Thyroid gland (tissue), 4 donors: ENCODE measurements at regions not wholly inside any gene's neighbourhood (a gene's known extent, or its start where the extent isn't known, plus 50 kb on each side); places are given as distances from the start of the nearest gene placed in this dataset.
"Not testable (repeated sequence)": the region's sequence is repeated elsewhere in the genome, so short reads cannot be mapped to it uniquely, and the experiment has no call there.

ENCODE experiments used
- DNase-seq, 2 donors: peaks; one replicate each; pipeline ENCODE4 v3.0.0-alpha.2; 2019
- H3K27ac ChIP-seq, 3 donors: fragments of 200-600 bp; sonication (generic); 1 replicate in 2 of 3; 2 replicates in 1 of 3; pipeline ENCODE4 v1.5.1; 2016 to 2019; ENCODE audit warnings: mild to moderate bottlenecking in 1 of 3, moderate library complexity in 1 of 3
- H3K27me3 ChIP-seq: fragments of 200-600 bp; sonication (generic); one replicate; pipeline ENCODE4 v1.5.1; 2019
- H3K36me3 ChIP-seq, 2 donors: fragments of 200-600 bp; sonication (generic); one replicate each; pipeline ENCODE4 v1.5.1; 2016 to 2019
- H3K4me1 ChIP-seq, 2 donors: fragments of 200-600 bp; sonication (generic); one replicate each; pipeline ENCODE4 v1.5.1; 2017 to 2019
- H3K4me3 ChIP-seq, 3 donors: fragments of 200-600 bp; sonication (generic); replicated peaks in 1 of 3; 1 replicate in 2 of 3; 2 replicates in 1 of 3; pipeline ENCODE4 v1.5.1; 2016; ENCODE audit warnings: mild to moderate bottlenecking in 1 of 3
- H3K9me3 ChIP-seq: fragments of 200-600 bp; sonication (generic); one replicate; pipeline ENCODE4 v1.5.1; 2017
- CTCF ChIP-seq, 6 experiments: fragments of 200-600 bp in 3 of 6; fragments of 450-650 bp in 3 of 6; sonication (generic) in 3 of 6; IDR thresholded peaks; one replicate each; pipeline ENCODE4 v1.5.1; 2016 to 2019; ENCODE audit warnings: antibody characterized with exemption in 6 of 6, mild to moderate bottlenecking in 2 of 6, inconsistent platforms in 1 of 6, moderate library complexity in 1 of 6
- POLR2A ChIP-seq, 2 donors: fragments of 450-650 bp; IDR thresholded peaks; one replicate each; pipeline ENCODE4 v1.6.1; 2017; ENCODE audit warnings: antibody characterized with exemption in 2 of 2, mild to moderate bottlenecking in 2 of 2, moderate library complexity in 1 of 2
- WGBS, 2 donors: methylation state at CpG; one replicate each; pipeline ENCODE4 v1.1.5; 2017; 5-methylcytosine and 5-hydroxymethylcytosine counted together
- intact Hi-C: fragments of 100-400 bp; cut with DNase I; formaldehyde crosslinking; loops from one replicate; pipeline ENCODE4 v1.15.1; 2023

- Histone ChIP-seq H3K9me3 (no peaks in the 10 kb centered on the region), H3K36me3 (no peaks in the 10 kb centered on the region), H3K4me1 (no peaks in the 10 kb centered on the region), H3K4me3 (no peak overlapping the region), H3K27me3 (no peaks in the 10 kb centered on the region), H3K27ac (no peak overlapping the region)
- DNase-seq, result no peak
- intact Hi-C loops, result no loop called here
- no peak for TF ChIP-seq POLR2A (IDR thresholded peaks at IDR 0.05)
- WGBS, 2 donors, result 92 to 96% methylated on average over 1 of the region's 1 CpG
Measured at GRCh38 chr10:20582041-20582440, 315.1 kb downstream of the NEBL start.

- intact Hi-C loops, result no loop called here
Measured at GRCh38 chr10:20573924-20574323, 323.2 kb downstream of the NEBL start.

GRCh38 chr10:20555990-20556389 lies 341.1 kb downstream of the NEBL start:
- H3K4me1 ChIP-seq, DNase-seq, H3K36me3 ChIP-seq, H3K27me3 ChIP-seq, H3K9me3 ChIP-seq, intact Hi-C loops, H3K27ac ChIP-seq, H3K4me3 ChIP-seq: not testable (repeated sequence)
- WGBS, 2 donors, result 96 to 100% methylated on average over 3 to 5 of the region's 7 CpGs

More at GRCh38 chr10:20573924-20574323, 323.2 kb downstream of the NEBL start:
- TF ChIP-seq POLR2A (IDR thresholded peaks at IDR 0.05) (no peak), CTCF (IDR thresholded peaks at IDR 0.05) (no peak)
- Histone ChIP-seq H3K9me3 (no peaks in the 10 kb centered on the region), H3K4me1 (no peaks in the 10 kb centered on the region), H3K4me3 (no peak overlapping the region), H3K27ac (no peak overlapping the region), H3K36me3 (no peaks in the 10 kb centered on the region), H3K27me3 (no peaks in the 10 kb centered on the region)
- no peak for DNase-seq
- 82 to 86% methylated on average over 2 of the region's 2 CpGs for WGBS, 2 donors

- Histone ChIP-seq H3K4me1 (no peaks in the 10 kb centered on the region), H3K27me3 (no peaks in the 10 kb centered on the region), H3K27ac (no peak overlapping the region), H3K36me3 (no peaks in the 10 kb centered on the region), H3K9me3 (no peaks in the 10 kb centered on the region), H3K4me3 (no peak overlapping the region)
- DNase-seq, result no peak
- WGBS, 2 donors, result 65 to 80% methylated on average over 3 of the region's 3 CpGs
- TF ChIP-seq POLR2A (IDR thresholded peaks at IDR 0.05), result no peak
- TF ChIP-seq CTCF (IDR thresholded peaks at IDR 0.05), result no peak
- intact Hi-C loops, result no loop called here
Measured at GRCh38 chr10:20552382-20552781, 344.7 kb downstream of the NEBL start.

- H3K36me3 ChIP-seq, result no peaks in the 10 kb centered on the region
- H3K27ac ChIP-seq, result no peak overlapping the region
- no peak for DNase-seq
- H3K9me3 ChIP-seq, result no peaks in the 10 kb centered on the region
- 25 to 45% methylated on average over 2 of the region's 2 CpGs for WGBS, 2 donors
- TF ChIP-seq CTCF (IDR thresholded peaks at IDR 0.05) (no peak), POLR2A (IDR thresholded peaks at IDR 0.05) (no peak)
- H3K4me3 ChIP-seq, result no peak overlapping the region
- no peaks in the 10 kb centered on the region for H3K27me3 ChIP-seq
- intact Hi-C loops, result no loop called here
- H3K4me1 ChIP-seq, result no peaks in the 10 kb centered on the region
Measured at GRCh38 chr10:20551761-20552160, 345.4 kb downstream of the NEBL start.

- H3K27ac ChIP-seq, result no peak overlapping the region
- WGBS, 2 donors, result 58 to 62% methylated on average over 7 of the region's 7 CpGs
Measured at GRCh38 chr10:20535897-20536881, 360.9 kb downstream of the NEBL start.

GRCh38 chr10:20531241-20531883 lies 365.7 kb downstream of the NEBL start:
- H3K9me3 ChIP-seq, H3K27me3 ChIP-seq, H3K4me3 ChIP-seq, H3K36me3 ChIP-seq, DNase-seq, H3K27ac ChIP-seq, intact Hi-C loops, H3K4me1 ChIP-seq: not testable (repeated sequence)
- 94 to 95% methylated on average over 10 to 18 of the region's 20 CpGs for WGBS, 2 donors

More at GRCh38 chr10:20535897-20536881, 360.9 kb downstream of the NEBL start:
- Histone ChIP-seq H3K4me3 (no peak overlapping the region), H3K9me3 (no peaks in the 10 kb centered on the region), H3K36me3 (no peaks in the 10 kb centered on the region), H3K27me3 (no peaks in the 10 kb centered on the region), H3K4me1 (no peaks in the 10 kb centered on the region)
- intact Hi-C loops, result no loop called here
- DNase-seq, result no peak
- TF ChIP-seq CTCF (IDR thresholded peaks at IDR 0.05) (no peak), POLR2A (IDR thresholded peaks at IDR 0.05) (no peak)
